Panc1 (cell line): ENCODE measurements at regions not wholly inside any gene's neighbourhood (a gene's known extent, or its start where the extent isn't known, plus 50 kb on each side); places are given as distances from the start of the nearest gene placed in this dataset.
"Not testable (repeated sequence)": the region's sequence is repeated elsewhere in the genome, so short reads cannot be mapped to it uniquely, and the experiment has no call there.

Experiments used
- POLR2AphosphoS5 ChIP-seq: IDR thresholded peaks from 2 replicates; pipeline ENCODE4 v1.6.1; 2012; ENCODE audit warnings: mild to moderate bottlenecking, low read depth, low read length, moderate library complexity
- TF ChIP-seq, protein P1 (sequence below): fragments of 450-650 bp; IDR thresholded peaks from 2 replicates; pipeline ENCODE4 v1.5.1; 2017; ENCODE audit warnings: mild to moderate bottlenecking

DNA sequence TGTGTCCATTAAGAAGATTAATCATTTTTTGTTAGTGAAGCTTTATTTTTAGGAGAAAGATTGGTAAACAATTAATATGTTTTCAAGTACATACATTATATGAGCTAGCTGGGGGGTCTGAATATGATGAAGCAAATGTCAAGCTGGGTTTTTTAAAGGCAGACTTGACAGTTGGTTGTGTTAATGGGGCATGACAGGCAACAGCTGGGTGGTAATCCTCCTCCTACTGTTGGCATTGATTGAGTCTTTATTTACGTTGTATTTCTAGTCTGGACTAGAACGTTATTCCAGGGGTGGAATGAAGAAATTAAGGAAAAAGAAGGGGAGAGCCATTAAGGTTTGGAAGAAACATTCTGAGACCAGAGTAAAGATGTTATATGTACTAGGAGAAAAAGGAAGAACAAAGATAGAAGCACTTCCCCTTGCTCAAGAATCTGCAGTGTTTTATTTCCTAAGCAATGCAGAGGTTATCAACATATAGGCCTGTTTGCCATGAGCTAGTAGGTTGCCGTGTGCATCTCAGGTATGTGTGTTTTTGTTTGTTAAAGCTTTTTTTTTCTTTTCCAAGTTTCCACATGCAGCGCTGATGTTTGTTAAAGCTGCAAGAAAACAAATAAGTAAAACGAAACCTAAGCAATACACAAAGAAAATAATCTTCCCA is 95.4 kb upstream of the SEC22B start:
- TF ChIP-seq, protein P1, sequence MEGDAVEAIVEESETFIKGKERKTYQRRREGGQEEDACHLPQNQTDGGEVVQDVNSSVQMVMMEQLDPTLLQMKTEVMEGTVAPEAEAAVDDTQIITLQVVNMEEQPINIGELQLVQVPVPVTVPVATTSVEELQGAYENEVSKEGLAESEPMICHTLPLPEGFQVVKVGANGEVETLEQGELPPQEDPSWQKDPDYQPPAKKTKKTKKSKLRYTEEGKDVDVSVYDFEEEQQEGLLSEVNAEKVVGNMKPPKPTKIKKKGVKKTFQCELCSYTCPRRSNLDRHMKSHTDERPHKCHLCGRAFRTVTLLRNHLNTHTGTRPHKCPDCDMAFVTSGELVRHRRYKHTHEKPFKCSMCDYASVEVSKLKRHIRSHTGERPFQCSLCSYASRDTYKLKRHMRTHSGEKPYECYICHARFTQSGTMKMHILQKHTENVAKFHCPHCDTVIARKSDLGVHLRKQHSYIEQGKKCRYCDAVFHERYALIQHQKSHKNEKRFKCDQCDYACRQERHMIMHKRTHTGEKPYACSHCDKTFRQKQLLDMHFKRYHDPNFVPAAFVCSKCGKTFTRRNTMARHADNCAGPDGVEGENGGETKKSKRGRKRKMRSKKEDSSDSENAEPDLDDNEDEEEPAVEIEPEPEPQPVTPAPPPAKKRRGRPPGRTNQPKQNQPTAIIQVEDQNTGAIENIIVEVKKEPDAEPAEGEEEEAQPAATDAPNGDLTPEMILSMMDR = not testable (repeated sequence)
- not testable (repeated sequence) for TF ChIP-seq POLR2AphosphoS5
